ENCODE measurements at regions not wholly inside any gene's neighbourhood (a gene's known extent, or its start where the extent isn't known, plus 50 kb on each side); places are given as distances from the start of the nearest gene placed in this dataset.

DNA sequence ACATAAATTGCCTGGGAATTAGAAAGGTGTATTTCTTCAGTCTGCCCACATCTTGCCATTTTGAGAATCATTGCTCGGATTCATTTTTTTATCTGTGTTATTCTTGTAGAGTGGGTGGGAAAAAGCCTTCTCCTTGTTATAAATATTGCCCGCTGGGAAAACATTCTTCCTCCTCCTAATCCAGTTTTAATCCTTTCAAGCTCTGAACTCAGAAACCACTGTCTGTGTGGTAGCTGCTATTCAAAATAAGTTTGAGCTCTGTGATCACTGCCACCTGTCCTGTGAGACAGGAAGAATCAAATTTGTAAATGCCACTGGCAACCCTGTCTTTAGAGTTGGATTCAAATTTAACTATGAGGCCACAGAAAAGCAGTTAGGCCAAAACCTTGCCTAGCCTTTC is 1875.2 kb upstream of the PIK3C3 start:
- TF ChIP-seq POLR2AphosphoS5 (IDR thresholded peaks at IDR 0.05; ENCODE audit: low read depth, low read length) (no peak), TAF1 (IDR thresholded peaks at IDR 0.05; ENCODE audit: borderline replicate concordance, insufficient read depth, low read length) (no peak), SIN3A (IDR thresholded peaks at IDR 0.05; ENCODE audit: borderline replicate concordance, insufficient read depth, low read length) (no peak)
- TF ChIP-seq, protein P1, sequence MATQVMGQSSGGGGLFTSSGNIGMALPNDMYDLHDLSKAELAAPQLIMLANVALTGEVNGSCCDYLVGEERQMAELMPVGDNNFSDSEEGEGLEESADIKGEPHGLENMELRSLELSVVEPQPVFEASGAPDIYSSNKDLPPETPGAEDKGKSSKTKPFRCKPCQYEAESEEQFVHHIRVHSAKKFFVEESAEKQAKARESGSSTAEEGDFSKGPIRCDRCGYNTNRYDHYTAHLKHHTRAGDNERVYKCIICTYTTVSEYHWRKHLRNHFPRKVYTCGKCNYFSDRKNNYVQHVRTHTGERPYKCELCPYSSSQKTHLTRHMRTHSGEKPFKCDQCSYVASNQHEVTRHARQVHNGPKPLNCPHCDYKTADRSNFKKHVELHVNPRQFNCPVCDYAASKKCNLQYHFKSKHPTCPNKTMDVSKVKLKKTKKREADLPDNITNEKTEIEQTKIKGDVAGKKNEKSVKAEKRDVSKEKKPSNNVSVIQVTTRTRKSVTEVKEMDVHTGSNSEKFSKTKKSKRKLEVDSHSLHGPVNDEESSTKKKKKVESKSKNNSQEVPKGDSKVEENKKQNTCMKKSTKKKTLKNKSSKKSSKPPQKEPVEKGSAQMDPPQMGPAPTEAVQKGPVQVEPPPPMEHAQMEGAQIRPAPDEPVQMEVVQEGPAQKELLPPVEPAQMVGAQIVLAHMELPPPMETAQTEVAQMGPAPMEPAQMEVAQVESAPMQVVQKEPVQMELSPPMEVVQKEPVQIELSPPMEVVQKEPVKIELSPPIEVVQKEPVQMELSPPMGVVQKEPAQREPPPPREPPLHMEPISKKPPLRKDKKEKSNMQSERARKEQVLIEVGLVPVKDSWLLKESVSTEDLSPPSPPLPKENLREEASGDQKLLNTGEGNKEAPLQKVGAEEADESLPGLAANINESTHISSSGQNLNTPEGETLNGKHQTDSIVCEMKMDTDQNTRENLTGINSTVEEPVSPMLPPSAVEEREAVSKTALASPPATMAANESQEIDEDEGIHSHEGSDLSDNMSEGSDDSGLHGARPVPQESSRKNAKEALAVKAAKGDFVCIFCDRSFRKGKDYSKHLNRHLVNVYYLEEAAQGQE (IDR thresholded peaks at IDR 0.05; ENCODE audit: insufficient read depth in 1 of 2, low read depth in 2 of 2, low read length in 2 of 2) = no peak

Measured in PFSK-1 (cell line).